ENCODE measurements at regions not wholly inside any gene's neighbourhood (a gene's known extent, or its start where the extent isn't known, plus 50 kb on each side); places are given as distances from the start of the nearest gene placed in this dataset.

GRCh38 chr18:67290421-67290820, 226.1 kb downstream of the DSEL start:
- DNase-seq (ENCODE audit: low spot score) = no peak

- DNase-seq (ENCODE audit: low spot score) = no peak
These were observed 230.9 kb downstream of the DSEL start for GRCh38 chr18:67285583-67285982.

GRCh38 chr18:67282796-67283195, 233.7 kb downstream of the DSEL start:
- peak; percentile 58 for DNase-seq (ENCODE audit: low spot score)

GRCh38 chr18:67281746-67282145, 234.8 kb downstream of the DSEL start:
- DNase-seq (ENCODE audit: low spot score) = no peak

- no peak for DNase-seq (ENCODE audit: low spot score)
These were observed 235.9 kb downstream of the DSEL start for GRCh38 chr18:67280486-67281242.

GRCh38 chr18:67279988-67280387, 236.5 kb downstream of the DSEL start:
- no peak for DNase-seq (ENCODE audit: low spot score)

- no peak for DNase-seq (ENCODE audit: low spot score)
These were observed 237.5 kb downstream of the DSEL start for GRCh38 chr18:67278984-67279383.

GRCh38 chr18:67276638-67277037, 239.9 kb downstream of the DSEL start:
- DNase-seq (ENCODE audit: low spot score) = no peak

- DNase-seq (ENCODE audit: low spot score) = no peak
These were observed 243.2 kb downstream of the DSEL start for GRCh38 chr18:67273288-67273687.

- DNase-seq (ENCODE audit: low spot score) = no peak
These were observed 247.3 kb downstream of the DSEL start for GRCh38 chr18:67269206-67269605.

- no peak for DNase-seq (ENCODE audit: low spot score)
These were observed 248.0 kb downstream of the DSEL start for GRCh38 chr18:67268530-67268929.

- DNase-seq (ENCODE audit: low spot score) = no peak
These were observed 250.0 kb downstream of the DSEL start for GRCh38 chr18:67266246-67267237.

- DNase-seq (ENCODE audit: low spot score) = peak; percentile 41
These were observed 250.9 kb downstream of the DSEL start for GRCh38 chr18:67265464-67266245.

GRCh38 chr18:67261931-67262552, 254.5 kb downstream of the DSEL start:
- DNase-seq (ENCODE audit: low spot score) = no peak

- DNase-seq (ENCODE audit: low spot score) = no peak
These were observed 255.7 kb downstream of the DSEL start for GRCh38 chr18:67260841-67261240.

- DNase-seq (ENCODE audit: low spot score) = no peak
These were observed 265.6 kb downstream of the DSEL start for GRCh38 chr18:67250776-67251424.

GRCh38 chr18:67243799-67244587, 272.5 kb downstream of the DSEL start:
- peak; percentile 23 for DNase-seq (ENCODE audit: low spot score)

GRCh38 chr18:67242001-67242400, 274.5 kb downstream of the DSEL start:
- DNase-seq (ENCODE audit: low spot score) = no peak

GRCh38 chr18:67241299-67241698, 275.2 kb downstream of the DSEL start:
- no peak for DNase-seq (ENCODE audit: low spot score)

- no peak for DNase-seq (ENCODE audit: low spot score)
These were observed 276.7 kb downstream of the DSEL start for GRCh38 chr18:67239826-67240225.
